BJ (cell line): ENCODE measurements at regions not wholly inside any gene's neighbourhood (a gene's known extent, or its start where the extent isn't known, plus 50 kb on each side); places are given as distances from the start of the nearest gene placed in this dataset.

Experiments
- CTCF ChIA-PET: fragments of 350-600 bp; formaldehyde crosslinking; extraction: SDS; loops from one replicate; lab custom pipeline; 2021; ENCODE audit warnings: antibody characterized with exemption, inconsistent platforms; lab: Yijun Ruan, JAX
- POLR2A ChIA-PET: fragments of 300-600 bp; sonication (Branson Sonifier 250); formaldehyde crosslinking; extraction: SDS; loops from one replicate; lab custom pipeline; 2021; ENCODE audit warnings: antibody characterized with exemption; lab: Charles Lee
- DNase-seq: peaks from one replicate; pipeline ENCODE4 v3.0.0-alpha.2; 2011; ENCODE audit warnings: low read depth
- H3K27me3 ChIP-seq: 2 replicates; pipeline ENCODE4 v1.6.0; 2011; ENCODE audit warnings: low read length; ENCODE audit not compliant: control insufficient read depth, insufficient read depth
- H3K36me3 ChIP-seq: 2 replicates; pipeline ENCODE4 v1.5.1; 2011; ENCODE audit warnings: low read length; ENCODE audit not compliant: control insufficient read depth, insufficient read depth
- H3K4me3 ChIP-seq: 2 replicates; pipeline ENCODE4 v1.5.1; 2011; ENCODE audit warnings: low read depth, mild to moderate bottlenecking, control low read depth, low read length
- CTCF ChIP-seq: IDR thresholded peaks from 2 replicates; pipeline ENCODE4 v1.5.1; 2011; ENCODE audit warnings: low read depth, mild to moderate bottlenecking, control low read depth, inconsistent platforms, low read length, moderate library complexity; ENCODE audit not compliant: insufficient read depth

- no peaks in the 10 kb centered on the region for H3K27me3 ChIP-seq
- DNase-seq = no peak
- H3K36me3 ChIP-seq = no peaks in the 10 kb centered on the region
- ChIA-PET CTCF (interaction anchor here (0.6 kb wide), 1 partner anchor 52 kb away, joined by 5 read pairs; no protein-coding TSS in a partner anchor), POLR2A (no interaction called here)
- no peak for TF ChIP-seq CTCF
- no peak overlapping the region for H3K4me3 ChIP-seq
Observed at GRCh38 chr12:91590966-91591638, 408.5 kb upstream of the DCN start.

GRCh38 chr12:91588874-91589454 is 406.3 kb upstream of the DCN start:
- ChIA-PET POLR2A (no interaction called here), CTCF (no interaction called here)
- DNase-seq = no peak
- TF ChIP-seq CTCF = no peak
- Histone ChIP-seq H3K36me3 (no peaks in the 10 kb centered on the region), H3K4me3 (no peak overlapping the region), H3K27me3 (no peaks in the 10 kb centered on the region)

GRCh38 chr12:91586015-91586414 is 403.4 kb upstream of the DCN start:
- Histone ChIP-seq H3K4me3 (no peak overlapping the region), H3K27me3 (no peaks in the 10 kb centered on the region), H3K36me3 (no peaks in the 10 kb centered on the region)
- DNase-seq = no peak
- ChIA-PET CTCF (no interaction called here), POLR2A (no interaction called here)
- no peak for TF ChIP-seq CTCF

GRCh38 chr12:91582811-91583210 is 400.2 kb upstream of the DCN start:
- Histone ChIP-seq H3K36me3 (no peaks in the 10 kb centered on the region), H3K4me3 (no peak overlapping the region), H3K27me3 (no peaks in the 10 kb centered on the region)
- no peak for DNase-seq
- POLR2A ChIA-PET = no interaction called here
- CTCF ChIA-PET = interaction anchor here (0.6 kb wide), 1 partner anchor 114 kb away, joined by 3 read pairs; no protein-coding TSS in a partner anchor
- TF ChIP-seq CTCF = no peak

- no peak for DNase-seq
- Histone ChIP-seq H3K36me3 (no peaks in the 10 kb centered on the region), H3K4me3 (no peak overlapping the region), H3K27me3 (no peaks in the 10 kb centered on the region)
- POLR2A ChIA-PET = no interaction called here
- TF ChIP-seq CTCF = no peak
- CTCF ChIA-PET = interaction anchor here (0.7 to 1.9 kb wide), 3 partner anchors 16 to 562 kb away, joined by 3 to 8 read pairs (median 3); no protein-coding TSS in a partner anchor
Observed at GRCh38 chr12:91579516-91580263, 397.1 kb upstream of the DCN start.
